ENCODE measurements at regions not wholly inside any gene's neighbourhood (a gene's known extent, or its start where the extent isn't known, plus 50 kb on each side); places are given as distances from the start of the nearest gene placed in this dataset.

- intact Hi-C loops (cut with micrococcal nuclease; ENCODE audit: unreplicated experiment): no loop called here
- H3K27ac ChIP-seq (ENCODE audit: control insufficient read depth, insufficient read depth): no peak overlapping the region
- no peak for TF ChIP-seq NFIC (IDR thresholded peaks at IDR 0.05; ENCODE audit: low read depth, low read length)
- TF ChIP-seq ZSCAN29 (IDR thresholded peaks at IDR 0.05): no peak
- TF ChIP-seq EP300 (IDR thresholded peaks at IDR 0.05; ENCODE audit: borderline replicate concordance in 1 of 2, control insufficient read depth in 1 of 2, low read depth in 2 of 2, low read length in 2 of 2): no peak
- TF ChIP-seq, protein P1, sequence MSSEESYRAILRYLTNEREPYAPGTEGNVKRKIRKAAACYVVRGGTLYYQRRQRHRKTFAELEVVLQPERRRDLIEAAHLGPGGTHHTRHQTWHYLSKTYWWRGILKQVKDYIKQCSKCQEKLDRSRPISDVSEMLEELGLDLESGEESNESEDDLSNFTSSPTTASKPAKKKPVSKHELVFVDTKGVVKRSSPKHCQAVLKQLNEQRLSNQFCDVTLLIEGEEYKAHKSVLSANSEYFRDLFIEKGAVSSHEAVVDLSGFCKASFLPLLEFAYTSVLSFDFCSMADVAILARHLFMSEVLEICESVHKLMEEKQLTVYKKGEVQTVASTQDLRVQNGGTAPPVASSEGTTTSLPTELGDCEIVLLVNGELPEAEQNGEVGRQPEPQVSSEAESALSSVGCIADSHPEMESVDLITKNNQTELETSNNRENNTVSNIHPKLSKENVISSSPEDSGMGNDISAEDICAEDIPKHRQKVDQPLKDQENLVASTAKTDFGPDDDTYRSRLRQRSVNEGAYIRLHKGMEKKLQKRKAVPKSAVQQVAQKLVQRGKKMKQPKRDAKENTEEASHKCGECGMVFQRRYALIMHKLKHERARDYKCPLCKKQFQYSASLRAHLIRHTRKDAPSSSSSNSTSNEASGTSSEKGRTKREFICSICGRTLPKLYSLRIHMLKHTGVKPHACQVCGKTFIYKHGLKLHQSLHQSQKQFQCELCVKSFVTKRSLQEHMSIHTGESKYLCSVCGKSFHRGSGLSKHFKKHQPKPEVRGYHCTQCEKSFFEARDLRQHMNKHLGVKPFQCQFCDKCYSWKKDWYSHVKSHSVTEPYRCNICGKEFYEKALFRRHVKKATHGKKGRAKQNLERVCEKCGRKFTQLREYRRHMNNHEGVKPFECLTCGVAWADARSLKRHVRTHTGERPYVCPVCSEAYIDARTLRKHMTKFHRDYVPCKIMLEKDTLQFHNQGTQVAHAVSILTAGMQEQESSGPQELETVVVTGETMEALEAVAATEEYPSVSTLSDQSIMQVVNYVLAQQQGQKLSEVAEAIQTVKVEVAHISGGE (CRISPR knock-in tag; IDR thresholded peaks at IDR 0.05): no peak
- no peak for TF ChIP-seq BACH1 (IDR thresholded peaks at IDR 0.05; ENCODE audit: borderline replicate concordance)
- no peak for TF ChIP-seq IKZF2 (IDR thresholded peaks at IDR 0.05)
- no peak for TF ChIP-seq CUX1 (IDR thresholded peaks at IDR 0.05; ENCODE audit: insufficient replicate concordance, low read depth, low read length)
- TF ChIP-seq RAD51 (IDR thresholded peaks at IDR 0.05): no peak
- no peak for TF ChIP-seq MXI1 (IDR thresholded peaks at IDR 0.05; ENCODE audit: low read depth, low read length)
- TF ChIP-seq TARDBP (IDR thresholded peaks at IDR 0.05; ENCODE audit: borderline replicate concordance): no peak
- TF ChIP-seq, protein P2, sequence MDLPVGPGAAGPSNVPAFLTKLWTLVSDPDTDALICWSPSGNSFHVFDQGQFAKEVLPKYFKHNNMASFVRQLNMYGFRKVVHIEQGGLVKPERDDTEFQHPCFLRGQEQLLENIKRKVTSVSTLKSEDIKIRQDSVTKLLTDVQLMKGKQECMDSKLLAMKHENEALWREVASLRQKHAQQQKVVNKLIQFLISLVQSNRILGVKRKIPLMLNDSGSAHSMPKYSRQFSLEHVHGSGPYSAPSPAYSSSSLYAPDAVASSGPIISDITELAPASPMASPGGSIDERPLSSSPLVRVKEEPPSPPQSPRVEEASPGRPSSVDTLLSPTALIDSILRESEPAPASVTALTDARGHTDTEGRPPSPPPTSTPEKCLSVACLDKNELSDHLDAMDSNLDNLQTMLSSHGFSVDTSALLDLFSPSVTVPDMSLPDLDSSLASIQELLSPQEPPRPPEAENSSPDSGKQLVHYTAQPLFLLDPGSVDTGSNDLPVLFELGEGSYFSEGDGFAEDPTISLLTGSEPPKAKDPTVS (IDR thresholded peaks at IDR 0.05; ENCODE audit: low read depth, low read length): no peak
These were observed 264.9 kb downstream of the CCER1 start for GRCh38 chr12:90690120-90690519.

More at GRCh38 chr12:90690120-90690519, 264.9 kb downstream of the CCER1 start:
- ChIA-PET RAD21 (ENCODE audit: unreplicated experiment) (no interaction called here), CTCF (interaction anchor here (1.2 kb wide), 1 partner anchor 9 kb away, joined by 3 read pairs; no protein-coding TSS in a partner anchor), SMC1A (ENCODE audit: uncharacterized antibody, unreplicated experiment) (interaction anchor here (0.6 kb wide), 1 partner anchor 926 kb away, joined by 3 read pairs; no protein-coding TSS in a partner anchor), POLR2A (no interaction called here)
- in situ Hi-C loops (cut with MboI): no loop called here
- no peaks in the 10 kb centered on the region for H3K4me1 ChIP-seq (ENCODE audit: control insufficient read depth, insufficient read depth, low read length)
- no peaks in the 10 kb centered on the region for H3K36me3 ChIP-seq (ENCODE audit: control insufficient read depth in 2 of 2, insufficient read depth in 2 of 2, low read length in 1 of 2)
- no peak for DNase-seq (ENCODE audit: low read depth, low spot score)
- BruUV-seq (replicated peaks): no TSS peak
- 8% methylated on average over 1 of the region's 1 CpG for WGBS (ENCODE audit: insufficient coverage, insufficient replicate concordance, low lambda C conversion rate, missing lambda C conversion rate)
- no peaks in the 10 kb centered on the region for H3K9me3 ChIP-seq (replicated peaks; ENCODE audit: control insufficient read depth, insufficient read depth, low read length)
- H3K9ac ChIP-seq (ENCODE audit: control insufficient read depth, insufficient read depth, low read length): no peak overlapping the region
- no peak overlapping the region for H2AFZ ChIP-seq (ENCODE audit: control insufficient read depth, low read depth, low read length)
- no peaks in the 10 kb centered on the region for H3K27me3 ChIP-seq (replicated peaks in 1 of 2; ENCODE audit: control insufficient read depth in 2 of 2, insufficient read depth in 2 of 2, low read length in 1 of 2)
- H3K79me2 ChIP-seq (ENCODE audit: control insufficient read depth, insufficient read depth, low read length): no peaks in the 10 kb centered on the region
- peak; percentile 42 for ATAC-seq
- FAIRE-seq: no peak
- no peak overlapping the region for H3K4me3 ChIP-seq
- no peaks in the 10 kb centered on the region for H4K20me1 ChIP-seq (ENCODE audit: control insufficient read depth, insufficient read depth)
- no peak overlapping the region for H3K4me2 ChIP-seq (ENCODE audit: control insufficient read depth, insufficient read depth)

Measured in GM12878 (cell line).